ENCODE measurements at regions not wholly inside any gene's neighbourhood (a gene's known extent, or its start where the extent isn't known, plus 50 kb on each side); places are given as distances from the start of the nearest gene placed in this dataset.
A peak's percentile ranks its signal among the peaks of the same experiment; 100 is the strongest.

GRCh38 chr13:50714891-50715290 lies 128.6 kb downstream of the DLEU7 start:
- DNase-seq (ENCODE audit: low read depth): no peak

GRCh38 chr13:50715402-50716146 lies 127.9 kb downstream of the DLEU7 start:
- no peak for DNase-seq (ENCODE audit: low read depth)

- DNase-seq (ENCODE audit: low read depth): no peak
Measured at GRCh38 chr13:50720861-50721671, 122.4 kb downstream of the DLEU7 start.

- DNase-seq (ENCODE audit: low read depth): no peak
Measured at GRCh38 chr13:50721672-50721992, 121.9 kb downstream of the DLEU7 start.

- DNase-seq (ENCODE audit: low read depth): no peak
Measured at GRCh38 chr13:50722440-50723125, 120.9 kb downstream of the DLEU7 start.

GRCh38 chr13:50724438-50724837 lies 119.1 kb downstream of the DLEU7 start:
- no peak for DNase-seq (ENCODE audit: low read depth)

GRCh38 chr13:50724913-50725312 lies 118.6 kb downstream of the DLEU7 start:
- no peak for DNase-seq (ENCODE audit: low read depth)

- DNase-seq (ENCODE audit: low read depth): no peak
Measured at GRCh38 chr13:50726164-50726563, 117.3 kb downstream of the DLEU7 start.

GRCh38 chr13:50729177-50729576 lies 114.3 kb downstream of the DLEU7 start:
- no peak for DNase-seq (ENCODE audit: low read depth)

GRCh38 chr13:50730496-50731351 lies 112.8 kb downstream of the DLEU7 start:
- no peak for DNase-seq (ENCODE audit: low read depth)

- DNase-seq (ENCODE audit: low read depth): peak; percentile 77
Measured at GRCh38 chr13:50731400-50731799, 112.1 kb downstream of the DLEU7 start.

GRCh38 chr13:50732712-50733111 lies 110.8 kb downstream of the DLEU7 start:
- DNase-seq (ENCODE audit: low read depth): peak; percentile 73

- DNase-seq (ENCODE audit: low read depth): no peak
Measured at GRCh38 chr13:50733392-50733791, 110.1 kb downstream of the DLEU7 start.

GRCh38 chr13:50735071-50735470 lies 108.4 kb downstream of the DLEU7 start:
- DNase-seq (ENCODE audit: low read depth): no peak

- DNase-seq (ENCODE audit: low read depth): peak; percentile 27
Measured at GRCh38 chr13:50740052-50740741, 103.3 kb downstream of the DLEU7 start.

- DNase-seq (ENCODE audit: low read depth): no peak
Measured at GRCh38 chr13:50742353-50742752, 101.1 kb downstream of the DLEU7 start.

GRCh38 chr13:50742968-50743367 lies 100.5 kb downstream of the DLEU7 start:
- no peak for DNase-seq (ENCODE audit: low read depth)

GRCh38 chr13:50744116-50744660 lies 99.3 kb downstream of the DLEU7 start:
- no peak for DNase-seq (ENCODE audit: low read depth)

- DNase-seq (ENCODE audit: low read depth): no peak
Measured at GRCh38 chr13:50745542-50746115, 97.9 kb downstream of the DLEU7 start.

- no peak for DNase-seq (ENCODE audit: low read depth)
Measured at GRCh38 chr13:50747737-50748350, 95.6 kb downstream of the DLEU7 start.
